Loucy (cell line): ENCODE measurements at regions not wholly inside any gene's neighbourhood (a gene's known extent, or its start where the extent isn't known, plus 50 kb on each side); places are given as distances from the start of the nearest gene placed in this dataset.

ENCODE experiments used
- H2AFZ ChIP-seq: fragments of 200-600 bp; sonication (generic); 2 replicates; pipeline ENCODE4 v1.6.0; 2016; ENCODE audit warnings: antibody characterized with exemption, mild to moderate bottlenecking, low read length, moderate library complexity
- H3F3A ChIP-seq: fragments of 200-600 bp; 2 replicates; pipeline ENCODE4 v1.6.0; 2016; ENCODE audit warnings: antibody characterized with exemption, low read depth, mild to moderate bottlenecking
- H3K27me3 ChIP-seq: fragments of 200-600 bp; sonication (generic); 2 replicates; pipeline ENCODE4 v1.6.1; 2014; ENCODE audit warnings: low read length, mild to moderate bottlenecking; ENCODE audit not compliant: insufficient read depth, poor library complexity, severe bottlenecking
- H3K36me3 ChIP-seq: fragments of 200-600 bp; sonication (generic); 2 replicates; pipeline ENCODE4 v1.6.1; 2016; ENCODE audit warnings: low read length; ENCODE audit not compliant: insufficient read depth
- H3K4me1 ChIP-seq: fragments of 200-600 bp; sonication (generic); 2 replicates; pipeline ENCODE4 v1.5.1; 2014; ENCODE audit warnings: low read length, mild to moderate bottlenecking; ENCODE audit not compliant: insufficient read depth, poor library complexity, severe bottlenecking
- H3K4me2 ChIP-seq: fragments of 200-600 bp; sonication (generic); 2 replicates; pipeline ENCODE4 v1.6.0; 2014; ENCODE audit warnings: antibody characterized with exemption, low read length, low read depth, mild to moderate bottlenecking; ENCODE audit not compliant: poor library complexity, severe bottlenecking
- H3K4me3 ChIP-seq: fragments of 200-600 bp; sonication (generic); 2 replicates; pipeline ENCODE4 v1.5.1; 2014; ENCODE audit warnings: low read length, mild to moderate bottlenecking, mixed read lengths; ENCODE audit not compliant: poor library complexity, severe bottlenecking
- H3K79me2 ChIP-seq: fragments of 200-600 bp; sonication (generic); 2 replicates; pipeline ENCODE4 v1.6.1; 2014; ENCODE audit warnings: low read length; ENCODE audit not compliant: insufficient read depth
- H3K9ac ChIP-seq: fragments of 200-600 bp; sonication (generic); 2 replicates; pipeline ENCODE4 v1.6.0; 2014; ENCODE audit warnings: mild to moderate bottlenecking, low read depth, low read length, moderate library complexity; ENCODE audit not compliant: poor library complexity, severe bottlenecking
- H3K9me2 ChIP-seq: fragments of 200-600 bp; sonication (generic); replicated peaks from 2 replicates; pipeline ENCODE4 v1.6.1; 2016; ENCODE audit warnings: low read depth, low read length, mixed read lengths
- H3K9me3 ChIP-seq: fragments of 200-600 bp; sonication (generic); 2 replicates; pipeline ENCODE4 v1.6.1; 2014; ENCODE audit warnings: mild to moderate bottlenecking, antibody characterized with exemption, low read length, low read depth; ENCODE audit not compliant: insufficient read depth
- H4K20me1 ChIP-seq: fragments of 200-600 bp; sonication (generic); 2 replicates; pipeline ENCODE4 v1.6.0; 2014; ENCODE audit warnings: antibody characterized with exemption, low read length, mild to moderate bottlenecking; ENCODE audit not compliant: insufficient read depth, poor library complexity, severe bottlenecking
- EZH2phosphoT487 ChIP-seq: fragments of 200-600 bp; IDR thresholded peaks from 2 replicates; pipeline ENCODE4 v1.6.1; 2018; ENCODE audit warnings: antibody characterized with exemption, mild to moderate bottlenecking, moderate library complexity, borderline replicate concordance
- TF ChIP-seq, protein P1 (sequence below): fragments of 200-600 bp; sonication (generic); conservative IDR thresholded peaks from 2 replicates; pipeline ENCODE4 v1.5.1; 2014; ENCODE audit warnings: mild to moderate bottlenecking, antibody characterized with exemption, low read length

DNA sequence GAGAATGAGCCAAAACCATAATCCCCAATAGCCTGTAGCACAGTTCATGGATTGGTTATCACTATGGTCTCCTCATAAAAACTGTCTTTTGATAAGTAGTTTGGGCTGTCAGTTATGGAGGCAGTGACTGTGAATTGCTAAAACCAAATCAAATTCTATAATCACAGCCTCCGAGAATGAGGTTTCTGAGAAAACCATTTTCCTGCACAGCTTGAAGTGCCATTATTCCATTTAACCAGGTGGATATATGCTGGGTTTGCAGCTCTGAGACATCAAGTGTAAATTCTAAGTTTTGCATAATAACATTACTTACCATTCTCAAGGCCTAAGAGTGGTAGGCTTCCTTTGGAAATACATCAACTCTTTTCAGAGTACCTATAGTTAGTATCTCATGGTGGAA lies 485.4 kb downstream of the FRK start:
- no peaks in the 10 kb centered on the region for H3F3A ChIP-seq
- no peak overlapping the region for H2AFZ ChIP-seq
- no peaks in the 10 kb centered on the region for H3K9me3 ChIP-seq
- no peaks in the 10 kb centered on the region for H3K36me3 ChIP-seq
- H3K4me3 ChIP-seq, result no peak overlapping the region
- H3K9ac ChIP-seq, result no peak overlapping the region
- no peaks in the 10 kb centered on the region for H3K9me2 ChIP-seq
- no peaks in the 10 kb centered on the region for H3K27me3 ChIP-seq
- TF ChIP-seq EZH2phosphoT487, result no peak
- TF ChIP-seq, protein P1, sequence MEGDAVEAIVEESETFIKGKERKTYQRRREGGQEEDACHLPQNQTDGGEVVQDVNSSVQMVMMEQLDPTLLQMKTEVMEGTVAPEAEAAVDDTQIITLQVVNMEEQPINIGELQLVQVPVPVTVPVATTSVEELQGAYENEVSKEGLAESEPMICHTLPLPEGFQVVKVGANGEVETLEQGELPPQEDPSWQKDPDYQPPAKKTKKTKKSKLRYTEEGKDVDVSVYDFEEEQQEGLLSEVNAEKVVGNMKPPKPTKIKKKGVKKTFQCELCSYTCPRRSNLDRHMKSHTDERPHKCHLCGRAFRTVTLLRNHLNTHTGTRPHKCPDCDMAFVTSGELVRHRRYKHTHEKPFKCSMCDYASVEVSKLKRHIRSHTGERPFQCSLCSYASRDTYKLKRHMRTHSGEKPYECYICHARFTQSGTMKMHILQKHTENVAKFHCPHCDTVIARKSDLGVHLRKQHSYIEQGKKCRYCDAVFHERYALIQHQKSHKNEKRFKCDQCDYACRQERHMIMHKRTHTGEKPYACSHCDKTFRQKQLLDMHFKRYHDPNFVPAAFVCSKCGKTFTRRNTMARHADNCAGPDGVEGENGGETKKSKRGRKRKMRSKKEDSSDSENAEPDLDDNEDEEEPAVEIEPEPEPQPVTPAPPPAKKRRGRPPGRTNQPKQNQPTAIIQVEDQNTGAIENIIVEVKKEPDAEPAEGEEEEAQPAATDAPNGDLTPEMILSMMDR, result no peak
- no peaks in the 10 kb centered on the region for H4K20me1 ChIP-seq
- H3K4me1 ChIP-seq, result no peaks in the 10 kb centered on the region
- no peaks in the 10 kb centered on the region for H3K79me2 ChIP-seq
- H3K4me2 ChIP-seq, result no peak overlapping the region

DNA sequence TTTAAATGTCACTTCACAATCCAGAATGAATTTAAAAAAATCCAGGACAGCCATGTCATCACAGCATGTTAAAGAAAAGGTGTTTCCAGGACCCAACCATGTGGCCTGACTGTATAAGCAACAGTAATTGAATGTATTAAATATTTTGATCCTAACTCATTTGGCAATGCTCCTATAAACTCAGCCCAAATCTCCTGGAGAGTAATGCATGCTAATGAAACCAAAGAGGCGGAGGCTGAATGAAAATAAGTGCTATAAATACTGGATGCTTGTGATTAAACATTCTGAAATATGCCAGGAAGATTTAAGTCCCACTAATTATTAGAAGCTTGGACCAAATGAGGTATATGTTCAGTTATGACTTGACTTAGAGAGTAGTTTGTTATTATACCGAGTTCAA lies 486.8 kb downstream of the FRK start:
- no peaks in the 10 kb centered on the region for H3K79me2 ChIP-seq
- H4K20me1 ChIP-seq, result no peaks in the 10 kb centered on the region
- no peaks in the 10 kb centered on the region for H3F3A ChIP-seq
- no peaks in the 10 kb centered on the region for H3K4me1 ChIP-seq
- TF ChIP-seq EZH2phosphoT487, result no peak
- TF ChIP-seq, protein P1, result no peak
- H3K27me3 ChIP-seq, result no peaks in the 10 kb centered on the region
- H3K9me3 ChIP-seq, result no peaks in the 10 kb centered on the region
- no peak overlapping the region for H3K4me2 ChIP-seq
- no peaks in the 10 kb centered on the region for H3K36me3 ChIP-seq
- H3K4me3 ChIP-seq, result no peak overlapping the region
- no peaks in the 10 kb centered on the region for H3K9me2 ChIP-seq
- no peak overlapping the region for H2AFZ ChIP-seq
- H3K9ac ChIP-seq, result no peak overlapping the region

DNA sequence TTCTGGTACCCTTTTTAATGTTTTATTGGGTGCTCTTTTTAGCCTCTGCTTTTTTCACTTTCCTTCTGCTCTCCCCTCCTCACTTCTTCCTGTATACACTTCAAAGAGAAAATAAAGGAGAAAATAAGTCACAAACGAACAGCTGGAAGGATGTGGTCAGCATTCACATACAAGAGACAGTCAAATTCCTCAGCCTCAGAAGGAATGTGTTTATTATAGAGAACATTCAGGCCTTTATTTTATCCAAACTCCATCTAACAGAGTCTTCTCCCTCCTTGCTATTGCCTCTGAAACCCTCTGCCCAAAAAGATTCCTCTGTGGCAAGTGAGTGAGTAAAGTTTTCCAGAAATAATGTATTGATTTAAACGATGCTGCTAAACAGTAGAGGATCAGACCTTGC lies 490.4 kb downstream of the FRK start:
- TF ChIP-seq EZH2phosphoT487, result no peak
- TF ChIP-seq, protein P1, result no peak
- Histone ChIP-seq H4K20me1 (no peaks in the 10 kb centered on the region), H3K9me3 (no peaks in the 10 kb centered on the region), H3K4me2 (no peak overlapping the region), H3K4me3 (no peak overlapping the region), H3K79me2 (no peaks in the 10 kb centered on the region), H3K36me3 (no peaks in the 10 kb centered on the region), H2AFZ (no peak overlapping the region), H3F3A (no peaks in the 10 kb centered on the region), H3K4me1 (no peaks in the 10 kb centered on the region), H3K9ac (no peak overlapping the region), H3K27me3 (no peaks in the 10 kb centered on the region), H3K9me2 (no peaks in the 10 kb centered on the region)
